ENCODE measurements at regions not wholly inside any gene's neighbourhood (a gene's known extent, or its start where the extent isn't known, plus 50 kb on each side); places are given as distances from the start of the nearest gene placed in this dataset.

DNA sequence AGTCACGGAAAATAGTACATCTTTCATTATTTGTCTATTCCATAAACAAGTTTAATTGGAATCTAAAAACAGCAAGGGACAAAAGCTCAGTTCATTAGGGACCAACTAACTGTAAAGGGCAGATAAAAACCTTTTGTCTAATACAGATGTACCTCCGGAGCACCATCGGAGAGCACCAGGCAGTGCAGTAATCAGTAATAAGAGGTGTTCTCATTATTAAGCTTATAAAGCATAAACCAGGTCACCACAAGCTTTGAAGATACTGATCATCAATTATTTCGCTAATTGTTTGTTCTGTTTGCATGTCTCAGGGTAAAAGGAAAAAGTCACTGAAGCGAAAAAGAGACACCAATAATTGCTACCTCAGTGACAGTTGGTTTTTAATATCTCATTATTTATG lies 207.3 kb upstream of the PRKD1 start:
- TF ChIP-seq, protein P1, sequence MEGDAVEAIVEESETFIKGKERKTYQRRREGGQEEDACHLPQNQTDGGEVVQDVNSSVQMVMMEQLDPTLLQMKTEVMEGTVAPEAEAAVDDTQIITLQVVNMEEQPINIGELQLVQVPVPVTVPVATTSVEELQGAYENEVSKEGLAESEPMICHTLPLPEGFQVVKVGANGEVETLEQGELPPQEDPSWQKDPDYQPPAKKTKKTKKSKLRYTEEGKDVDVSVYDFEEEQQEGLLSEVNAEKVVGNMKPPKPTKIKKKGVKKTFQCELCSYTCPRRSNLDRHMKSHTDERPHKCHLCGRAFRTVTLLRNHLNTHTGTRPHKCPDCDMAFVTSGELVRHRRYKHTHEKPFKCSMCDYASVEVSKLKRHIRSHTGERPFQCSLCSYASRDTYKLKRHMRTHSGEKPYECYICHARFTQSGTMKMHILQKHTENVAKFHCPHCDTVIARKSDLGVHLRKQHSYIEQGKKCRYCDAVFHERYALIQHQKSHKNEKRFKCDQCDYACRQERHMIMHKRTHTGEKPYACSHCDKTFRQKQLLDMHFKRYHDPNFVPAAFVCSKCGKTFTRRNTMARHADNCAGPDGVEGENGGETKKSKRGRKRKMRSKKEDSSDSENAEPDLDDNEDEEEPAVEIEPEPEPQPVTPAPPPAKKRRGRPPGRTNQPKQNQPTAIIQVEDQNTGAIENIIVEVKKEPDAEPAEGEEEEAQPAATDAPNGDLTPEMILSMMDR (IDR thresholded peaks at IDR 0.05) = no peak
- no peak for TF ChIP-seq POLR2A (IDR thresholded peaks at IDR 0.05)
